ENCODE measurements at regions not wholly inside any gene's neighbourhood (a gene's known extent, or its start where the extent isn't known, plus 50 kb on each side); places are given as distances from the start of the nearest gene placed in this dataset.
A peak's percentile ranks its signal among the peaks of the same experiment; 100 is the strongest.

DNA sequence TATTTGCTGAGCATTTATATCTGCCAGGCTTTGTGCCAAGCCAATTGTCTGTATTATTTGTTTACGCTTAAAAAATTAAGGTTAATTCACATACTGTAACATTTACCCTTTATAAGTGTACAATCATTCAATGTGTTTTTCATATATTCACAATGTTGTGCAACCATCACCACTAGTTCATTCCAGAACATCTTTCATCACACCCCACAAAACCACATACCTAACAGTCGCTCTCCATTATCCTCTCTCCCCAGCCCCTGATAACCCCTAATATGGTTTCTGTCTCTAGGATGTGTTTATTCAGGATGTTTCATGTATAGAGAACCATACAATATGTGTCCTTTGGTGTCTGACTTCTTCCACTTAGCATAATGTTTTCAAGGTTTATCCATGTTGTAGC, 234.1 kb downstream of the INSIG2 start:
- ChIA-PET CTCF (no interaction called here), POLR2A (no interaction called here)
- H3K9me3 Mint-ChIP-seq (ENCODE audit: unreplicated experiment), result no peaks in the 10 kb centered on the region
- no TSS peak for BruUV-seq (replicated peaks)
- H3K27me3 ChIP-seq (replicated peaks; ENCODE audit: control insufficient read depth, insufficient read depth, low read length), result no peaks in the 10 kb centered on the region
- H3K4me3 ChIP-seq (ENCODE audit: low read depth, low read length), result no peak overlapping the region
- H3K4me1 ChIP-seq, result peaks cover 12% of the 10 kb centered on the region; the same call in 1 of the 2 replicates
- H3K9me3 ChIP-seq, result no peaks in the 10 kb centered on the region
- no peak for DNase-seq
- no peaks in the 10 kb centered on the region for H3K36me3 Mint-ChIP-seq (ENCODE audit: insufficient read depth, unreplicated experiment)
- no peak overlapping the region for H3K4me3 Mint-ChIP-seq (ENCODE audit: unreplicated experiment)
- no peaks in the 10 kb centered on the region for H3K36me3 ChIP-seq (ENCODE audit: control insufficient read depth, insufficient read depth, low read length)
- intact Hi-C loops (cut with micrococcal nuclease; ENCODE audit: unreplicated experiment), result loop anchor here (5.0 kb wide), 1 partner anchor 120 kb away; no protein-coding TSS in a partner anchor
- no peaks in the 10 kb centered on the region for H3K27me3 Mint-ChIP-seq (ENCODE audit: insufficient read depth, unreplicated experiment)
- TF ChIP-seq, protein P1, sequence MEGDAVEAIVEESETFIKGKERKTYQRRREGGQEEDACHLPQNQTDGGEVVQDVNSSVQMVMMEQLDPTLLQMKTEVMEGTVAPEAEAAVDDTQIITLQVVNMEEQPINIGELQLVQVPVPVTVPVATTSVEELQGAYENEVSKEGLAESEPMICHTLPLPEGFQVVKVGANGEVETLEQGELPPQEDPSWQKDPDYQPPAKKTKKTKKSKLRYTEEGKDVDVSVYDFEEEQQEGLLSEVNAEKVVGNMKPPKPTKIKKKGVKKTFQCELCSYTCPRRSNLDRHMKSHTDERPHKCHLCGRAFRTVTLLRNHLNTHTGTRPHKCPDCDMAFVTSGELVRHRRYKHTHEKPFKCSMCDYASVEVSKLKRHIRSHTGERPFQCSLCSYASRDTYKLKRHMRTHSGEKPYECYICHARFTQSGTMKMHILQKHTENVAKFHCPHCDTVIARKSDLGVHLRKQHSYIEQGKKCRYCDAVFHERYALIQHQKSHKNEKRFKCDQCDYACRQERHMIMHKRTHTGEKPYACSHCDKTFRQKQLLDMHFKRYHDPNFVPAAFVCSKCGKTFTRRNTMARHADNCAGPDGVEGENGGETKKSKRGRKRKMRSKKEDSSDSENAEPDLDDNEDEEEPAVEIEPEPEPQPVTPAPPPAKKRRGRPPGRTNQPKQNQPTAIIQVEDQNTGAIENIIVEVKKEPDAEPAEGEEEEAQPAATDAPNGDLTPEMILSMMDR (IDR thresholded peaks at IDR 0.05; ENCODE audit: insufficient read depth in 1 of 2, low read depth in 1 of 2, low read length in 1 of 2, severe bottlenecking in 1 of 2, unreplicated experiment in 1 of 2), result no peak
- H3K4me1 Mint-ChIP-seq (ENCODE audit: low read depth, unreplicated experiment), result peaks cover 26% of the 10 kb centered on the region
- no peak overlapping the region for H3K27ac Mint-ChIP-seq (ENCODE audit: unreplicated experiment)

DNA sequence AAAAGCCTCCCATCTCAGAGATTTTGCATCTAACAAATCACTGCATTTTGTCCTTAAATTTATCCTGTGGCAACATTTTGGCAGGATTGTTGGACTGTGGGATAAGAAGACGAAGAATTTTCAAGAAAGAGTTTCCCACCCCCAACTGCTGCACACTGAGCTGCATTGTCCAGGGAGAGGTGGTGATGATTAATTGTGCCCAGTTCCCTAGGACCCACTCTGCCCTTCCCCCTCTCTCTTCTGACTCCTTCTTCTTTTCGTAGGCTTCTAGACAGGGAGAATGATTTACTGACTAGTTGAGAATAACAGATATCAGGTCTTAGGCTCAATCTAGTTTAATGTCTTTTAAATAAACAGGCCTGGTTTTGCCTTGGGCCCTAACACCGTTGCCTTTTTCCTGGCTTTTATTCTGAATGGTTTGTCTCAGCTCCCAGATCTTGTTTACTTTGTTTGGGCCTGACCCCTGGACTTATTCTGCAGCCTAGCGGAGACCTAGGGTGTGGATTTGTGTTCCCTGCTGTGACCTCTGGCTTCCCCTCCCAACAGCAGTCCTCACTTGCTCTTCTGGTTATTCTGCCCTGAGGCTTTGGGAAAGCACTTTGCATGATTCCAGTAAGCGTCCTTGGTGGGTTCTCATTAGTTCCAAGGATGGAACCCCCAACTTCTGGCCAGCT, 233.3 kb downstream of the INSIG2 start:
- TF ChIP-seq, protein P1 (IDR thresholded peaks at IDR 0.05; ENCODE audit: insufficient read depth in 1 of 2, low read depth in 1 of 2, low read length in 1 of 2, severe bottlenecking in 1 of 2, unreplicated experiment in 1 of 2), result peak in 1 of 2 experiments; percentile 51
- Histone ChIP-seq H3K27me3 (replicated peaks; ENCODE audit: control insufficient read depth, insufficient read depth, low read length) (no peaks in the 10 kb centered on the region), H3K36me3 (ENCODE audit: control insufficient read depth, insufficient read depth, low read length) (no peaks in the 10 kb centered on the region), H3K4me3 (ENCODE audit: low read depth, low read length) (no peak overlapping the region), H3K9me3 (no peaks in the 10 kb centered on the region), H3K4me1 (peaks cover 12% of the 10 kb centered on the region; the same call in 1 of the 2 replicates)
- no peaks in the 10 kb centered on the region for H3K9me3 Mint-ChIP-seq (ENCODE audit: unreplicated experiment)
- peak; percentile 65 to 73 for DNase-seq
- H3K27ac Mint-ChIP-seq (ENCODE audit: unreplicated experiment), result no peak overlapping the region
- H3K4me1 Mint-ChIP-seq (ENCODE audit: low read depth, unreplicated experiment), result peaks cover 26% of the 10 kb centered on the region
- no peak overlapping the region for H3K4me3 Mint-ChIP-seq (ENCODE audit: unreplicated experiment)
- no peaks in the 10 kb centered on the region for H3K36me3 Mint-ChIP-seq (ENCODE audit: insufficient read depth, unreplicated experiment)
- intact Hi-C loops (cut with micrococcal nuclease; ENCODE audit: unreplicated experiment), result loop anchor here (1.0 to 5.0 kb wide), 3 partner anchors 43 to 119 kb away; no protein-coding TSS in a partner anchor
- ChIA-PET POLR2A (no interaction called here), CTCF (interaction anchor here (1.0 kb wide), 1 partner anchor 43 kb away, joined by 3 read pairs; no protein-coding TSS in a partner anchor)
- H3K27me3 Mint-ChIP-seq (ENCODE audit: insufficient read depth, unreplicated experiment), result no peaks in the 10 kb centered on the region
- no TSS peak for BruUV-seq (replicated peaks)

DNA sequence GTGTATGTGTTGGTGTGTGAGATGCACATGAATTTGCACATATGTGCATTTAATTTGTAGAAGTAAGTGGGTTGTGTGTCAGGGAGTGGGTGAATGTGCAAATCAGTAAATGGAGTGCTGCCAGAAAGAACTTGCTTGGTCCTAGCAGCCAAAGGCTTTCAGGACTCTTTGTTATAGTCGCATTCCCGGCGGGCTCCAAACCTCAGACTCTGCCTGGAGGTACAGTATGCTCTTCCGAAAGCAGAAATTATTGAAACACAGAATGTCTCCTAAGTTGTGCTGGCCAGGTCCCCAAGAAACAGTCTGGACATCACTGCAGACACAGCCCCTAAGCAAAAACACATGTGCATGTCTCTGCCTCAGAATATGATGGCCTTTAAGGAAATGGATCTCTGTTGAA, 232.4 kb downstream of the INSIG2 start:
- Mint-ChIP-seq H3K36me3 (ENCODE audit: insufficient read depth, unreplicated experiment) (no peaks in the 10 kb centered on the region), H3K27me3 (ENCODE audit: insufficient read depth, unreplicated experiment) (no peaks in the 10 kb centered on the region), H3K9me3 (ENCODE audit: unreplicated experiment) (no peaks in the 10 kb centered on the region), H3K4me1 (ENCODE audit: low read depth, unreplicated experiment) (peaks cover 26% of the 10 kb centered on the region), H3K27ac (ENCODE audit: unreplicated experiment) (no peak overlapping the region), H3K4me3 (ENCODE audit: unreplicated experiment) (no peak overlapping the region)
- Histone ChIP-seq H3K4me3 (ENCODE audit: low read depth, low read length) (no peak overlapping the region), H3K9me3 (no peaks in the 10 kb centered on the region), H3K36me3 (ENCODE audit: control insufficient read depth, insufficient read depth, low read length) (no peaks in the 10 kb centered on the region), H3K4me1 (peaks cover 12% of the 10 kb centered on the region; the same call in 1 of the 2 replicates), H3K27me3 (replicated peaks; ENCODE audit: control insufficient read depth, insufficient read depth, low read length) (no peaks in the 10 kb centered on the region)
- ChIA-PET CTCF (no interaction called here), POLR2A (no interaction called here)
- intact Hi-C loops (cut with micrococcal nuclease; ENCODE audit: unreplicated experiment), result loop anchor here (1.0 to 5.0 kb wide), 3 partner anchors 42 to 118 kb away; no protein-coding TSS in a partner anchor
- no TSS peak for BruUV-seq (replicated peaks)
- no peak for DNase-seq
- TF ChIP-seq, protein P1 (IDR thresholded peaks at IDR 0.05; ENCODE audit: insufficient read depth in 1 of 2, low read depth in 1 of 2, low read length in 1 of 2, severe bottlenecking in 1 of 2, unreplicated experiment in 1 of 2), result no peak

All from Caco-2 (cell line).